Hepatocyte (in vitro differentiated cells): ENCODE measurements at regions not wholly inside any gene's neighbourhood (a gene's known extent, or its start where the extent isn't known, plus 50 kb on each side); places are given as distances from the start of the nearest gene placed in this dataset.

Experiments
- CTCF ChIP-seq: fragments of 200-600 bp; sonication (generic); IDR thresholded peaks from 2 replicates; pipeline ENCODE4 v1.5.1; 2016; ENCODE audit warnings: antibody characterized with exemption, mild to moderate bottlenecking; ENCODE audit not compliant: poor library complexity
- EZH2 ChIP-seq: fragments of 200-600 bp; sonication (generic); IDR thresholded peaks from 2 replicates; pipeline ENCODE4 v1.6.1; 2016; ENCODE audit warnings: antibody characterized with exemption, mild to moderate bottlenecking, borderline replicate concordance

- TF ChIP-seq CTCF, result no peak
- no peak for TF ChIP-seq EZH2
Observed at GRCh38 chr2:144694456-144694855, 174.5 kb upstream of the ZEB2 start.
